Heart left ventricle (tissue), 16 donors: ENCODE measurements at regions not wholly inside any gene's neighbourhood (a gene's known extent, or its start where the extent isn't known, plus 50 kb on each side); places are given as distances from the start of the nearest gene placed in this dataset.

Source experiments
- ATAC-seq, 4 donors: fragments of 200-7000 bp; cut with Tn5 transposase; one replicate each; pipeline ENCODE4 v1.9.1; 2020 to 2022; ENCODE audit warnings: moderate library complexity in 4 of 4, mild to moderate bottlenecking in 3 of 4, moderate number of reproducible peaks in 1 of 4
- DNase-seq, 5 donors: peaks; one replicate each; pipeline ENCODE4 v3.0.0-alpha.2; 2020
- H3K27ac ChIP-seq, 12 donors: fragments of 200-600 bp; sonication (generic) in 4 of 12; one replicate each; pipeline versions ENCODE4 v1.5.0 to v1.8.0; 2016 to 2022; ENCODE audit warnings: mild to moderate bottlenecking in 2 of 12
- H3K27me3 ChIP-seq, 9 donors: fragments of 200-600 bp; sonication (generic) in 2 of 9; one replicate each; pipeline versions ENCODE4 v1.5.1 to v1.8.0; 2016 to 2022; ENCODE audit warnings: mild to moderate bottlenecking in 3 of 9
- H3K36me3 ChIP-seq, 9 donors: fragments of 200-600 bp; sonication (generic) in 2 of 9; one replicate each; pipeline versions ENCODE4 v1.5.0 to v1.8.0; 2018 to 2022; ENCODE audit warnings: mild to moderate bottlenecking in 2 of 9
- H3K4me1 ChIP-seq, 12 donors: fragments of 200-600 bp; sonication (generic) in 4 of 12; one replicate each; pipeline versions ENCODE4 v1.5.0 to v1.8.0; 2016 to 2022; ENCODE audit warnings: mild to moderate bottlenecking in 3 of 12
- H3K4me3 ChIP-seq, 12 donors: fragments of 200-600 bp; sonication (generic) in 4 of 12; one replicate each; pipeline versions ENCODE4 v1.5.0 to v1.8.0; 2017 to 2022; ENCODE audit warnings: mild to moderate bottlenecking in 9 of 12, moderate library complexity in 4 of 12
- H3K9me3 ChIP-seq, 12 donors: fragments of 200-600 bp; sonication (generic) in 4 of 12; one replicate each; pipeline versions ENCODE4 v1.5.0 to v1.8.0; 2016 to 2022; ENCODE audit warnings: mild to moderate bottlenecking in 1 of 12
- POLR2A ChIP-seq, 2 donors: fragments of 450-650 bp; IDR thresholded peaks; one replicate each; pipeline ENCODE4 v1.6.1; 2017; ENCODE audit warnings: antibody characterized with exemption in 2 of 2, mild to moderate bottlenecking in 2 of 2, moderate library complexity in 2 of 2
- WGBS, 4 donors: extraction: QIAGEN DNeasy Blood & Tissue Kit in 2 of 4; methylation state at CpG; one replicate each; pipeline versions ENCODE4 v1.1.5 to v1.1.7; 2013 to 2018; 5-methylcytosine and 5-hydroxymethylcytosine counted together
- intact Hi-C, 10 donors: fragments of 100-400 bp; cut with DNase I; formaldehyde crosslinking; loops; one replicate each; pipeline versions ENCODE4 v1.11.1 to v1.14.2; 2022
- TF ChIP-seq, protein P1 (sequence below), 12 donors: fragments of 200-600 bp; sonication (generic) in 4 of 12; IDR thresholded peaks; one replicate each; pipeline versions ENCODE4 v1.5.0 to v1.8.0; 2018 to 2022; ENCODE audit warnings: antibody characterized with exemption in 12 of 12, mild to moderate bottlenecking in 5 of 12
- donor health status: ischemic (EF 13 %, LVEDD 7.1; RV severe dilation, severe dysfunction).
- donor health status: healthy with polysubstance abuse.
- donor health status: DM: no; HTN: yes; CAD: no.
- donor health status: DM: no; HTN: no; CAD: no.
- donor health status: ischemic (EF 25% LVEDD 6.9; RV normal size, moderate dysfunction).
- donor health status: ischemic (EF 25% LVEDD 5.7; RV mildly dilated, moderate dysfunction).
- donor health status: healthy.
- donor health status: DM: yes; HTN: yes; CAD: no.
- donor health status: ischemic (EF 35%, LVEDD 5.7; RV mildly dilated, moderate dysfunction).
- donor health status: nonischemic (EF 11% LVEDD 7.7; RV severe dilation, severe dysfunction).
- donor health status: DM: yes; HTN: yes; CAD: no.
- donor health status: PGD.
- donor health status: ischemic (EF 29% LVEDD 5.4; RV normal size, mild dysfunction).
- donor health status: nonischemic (EF 23%, LVEDD 6.1; RV moderate dilation, normal function).

DNA sequence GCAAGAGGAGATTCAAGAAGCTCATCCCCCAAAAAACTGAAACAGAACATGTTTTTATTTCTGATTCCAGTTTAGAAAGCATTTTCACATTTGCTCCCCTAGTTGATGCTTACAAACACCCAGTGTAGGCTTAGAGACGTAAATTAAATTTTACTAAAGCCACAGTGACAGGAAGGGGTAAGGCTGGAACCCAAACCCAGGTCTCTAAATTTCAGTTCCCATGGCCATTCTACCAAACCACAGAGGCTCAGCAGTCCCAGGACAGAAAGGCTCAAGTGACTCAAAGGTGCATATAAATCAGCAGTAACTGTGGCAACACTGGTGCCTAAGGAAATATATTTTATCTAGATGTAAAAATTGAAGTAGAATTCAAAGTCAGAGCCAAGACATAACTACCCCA is 128.7 kb downstream of the CEP120 start:
- H3K27ac ChIP-seq: no peak overlapping the region
- intact Hi-C loops: no loop called here

DNA sequence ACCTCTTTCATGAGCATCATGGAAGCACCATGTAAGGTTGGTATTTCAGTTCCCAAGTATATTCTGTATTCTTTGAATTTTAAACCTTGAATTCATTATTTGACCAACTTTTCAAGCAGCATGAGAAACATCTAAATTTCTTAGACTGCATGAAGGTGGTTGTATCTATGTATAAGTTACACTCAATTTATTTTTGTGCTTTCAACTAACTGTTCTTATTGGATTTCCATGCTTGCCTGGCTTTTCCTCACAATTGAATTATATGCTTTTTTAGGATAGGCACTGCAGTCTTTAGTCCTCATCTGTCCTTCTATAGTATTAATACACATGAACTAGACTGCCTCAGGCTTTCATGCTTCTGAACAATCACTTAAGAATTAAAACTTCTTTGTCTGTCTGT is 134.0 kb downstream of the CEP120 start:
- Histone ChIP-seq H3K4me3 (no peak overlapping the region), H3K9me3 (peaks cover 0 to 4% (median 0%) of the 10 kb centered on the region in 12 donors), H3K36me3 (no peaks in the 10 kb centered on the region), H3K27me3 (peaks cover 0 to 14% (median 3%) of the 10 kb centered on the region in 9 donors), H3K4me1 (peaks cover 0 to 10% (median 0%) of the 10 kb centered on the region in 12 donors), H3K27ac (no peak overlapping the region)
- intact Hi-C loops: no loop called here
- TF ChIP-seq POLR2A (IDR thresholded peaks at IDR 0.05): no peak
- TF ChIP-seq, protein P1, sequence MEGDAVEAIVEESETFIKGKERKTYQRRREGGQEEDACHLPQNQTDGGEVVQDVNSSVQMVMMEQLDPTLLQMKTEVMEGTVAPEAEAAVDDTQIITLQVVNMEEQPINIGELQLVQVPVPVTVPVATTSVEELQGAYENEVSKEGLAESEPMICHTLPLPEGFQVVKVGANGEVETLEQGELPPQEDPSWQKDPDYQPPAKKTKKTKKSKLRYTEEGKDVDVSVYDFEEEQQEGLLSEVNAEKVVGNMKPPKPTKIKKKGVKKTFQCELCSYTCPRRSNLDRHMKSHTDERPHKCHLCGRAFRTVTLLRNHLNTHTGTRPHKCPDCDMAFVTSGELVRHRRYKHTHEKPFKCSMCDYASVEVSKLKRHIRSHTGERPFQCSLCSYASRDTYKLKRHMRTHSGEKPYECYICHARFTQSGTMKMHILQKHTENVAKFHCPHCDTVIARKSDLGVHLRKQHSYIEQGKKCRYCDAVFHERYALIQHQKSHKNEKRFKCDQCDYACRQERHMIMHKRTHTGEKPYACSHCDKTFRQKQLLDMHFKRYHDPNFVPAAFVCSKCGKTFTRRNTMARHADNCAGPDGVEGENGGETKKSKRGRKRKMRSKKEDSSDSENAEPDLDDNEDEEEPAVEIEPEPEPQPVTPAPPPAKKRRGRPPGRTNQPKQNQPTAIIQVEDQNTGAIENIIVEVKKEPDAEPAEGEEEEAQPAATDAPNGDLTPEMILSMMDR (IDR thresholded peaks at IDR 0.05): no peak
- ATAC-seq (no peak), DNase-seq (no peak)

More for the DNA sequence above, 128.7 kb downstream of the CEP120 start:
- H3K4me3 ChIP-seq: no peak overlapping the region
- H3K9me3 ChIP-seq: peaks cover 0 to 5% (median 0%) of the 10 kb centered on the region in 12 donors
- TF ChIP-seq, protein P1 (IDR thresholded peaks at IDR 0.05): no peak
- no peak for TF ChIP-seq POLR2A (IDR thresholded peaks at IDR 0.05)
- no peak for ATAC-seq
- 80 to 93% (median 89%) methylated on average over 1 of the region's 1 CpG for WGBS, 4 donors
- no peak for DNase-seq
- no peaks in the 10 kb centered on the region for H3K4me1 ChIP-seq
- no peaks in the 10 kb centered on the region for H3K36me3 ChIP-seq
- H3K27me3 ChIP-seq: peaks cover 0 to 6% (median 0%) of the 10 kb centered on the region in 9 donors

DNA sequence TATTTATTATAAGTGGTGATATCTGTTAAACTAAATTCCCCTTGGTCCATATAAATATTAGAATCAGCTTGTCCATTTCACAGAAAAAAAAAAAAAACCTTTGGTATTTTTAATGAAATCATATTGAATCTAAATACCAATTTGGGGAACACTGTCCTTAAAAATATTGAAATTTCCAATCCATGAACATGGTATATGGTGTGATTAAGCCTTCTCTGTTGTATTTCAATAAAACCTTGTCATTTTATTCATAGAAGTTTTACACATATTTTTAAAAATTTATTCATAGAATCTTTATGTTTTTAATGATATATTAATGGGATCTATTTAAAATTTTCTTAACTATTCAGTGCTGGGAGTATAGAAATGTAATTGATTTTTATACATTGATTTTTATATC is 135.3 kb downstream of the CEP120 start:
- intact Hi-C loops: no loop called here
- peaks cover 0 to 4% (median 0%) of the 10 kb centered on the region in 12 donors for H3K9me3 ChIP-seq
- peaks cover 0 to 21% (median 3%) of the 10 kb centered on the region in 9 donors for H3K27me3 ChIP-seq
- TF ChIP-seq POLR2A (IDR thresholded peaks at IDR 0.05): no peak
- TF ChIP-seq, protein P1 (IDR thresholded peaks at IDR 0.05): no peak
- peaks cover 0 to 10% (median 0%) of the 10 kb centered on the region in 12 donors for H3K4me1 ChIP-seq
- no peak overlapping the region for H3K4me3 ChIP-seq
- DNase-seq (no peak), ATAC-seq (no peak)
- no peak overlapping the region for H3K27ac ChIP-seq
- no peaks in the 10 kb centered on the region for H3K36me3 ChIP-seq

GRCh38 chr5:123286891-123287290 is 136.3 kb downstream of the CEP120 start:
- ATAC-seq (no peak), DNase-seq (no peak)
- Histone ChIP-seq H3K4me3 (no peak overlapping the region), H3K27me3 (peaks cover 0 to 22% (median 3%) of the 10 kb centered on the region in 9 donors), H3K36me3 (no peaks in the 10 kb centered on the region), H3K4me1 (peaks cover 0 to 10% (median 0%) of the 10 kb centered on the region in 12 donors), H3K9me3 (peaks cover 0 to 4% (median 0%) of the 10 kb centered on the region in 12 donors), H3K27ac (no peak overlapping the region)
- WGBS, 4 donors: 77 to 88% (median 81%) methylated on average over 2 of the region's 2 CpGs
- TF ChIP-seq, protein P1 (IDR thresholded peaks at IDR 0.05): no peak
- no peak for TF ChIP-seq POLR2A (IDR thresholded peaks at IDR 0.05)
- intact Hi-C loops: no loop called here
